ENCODE measurements at regions not wholly inside any gene's neighbourhood (a gene's known extent, or its start where the extent isn't known, plus 50 kb on each side); places are given as distances from the start of the nearest gene placed in this dataset.

DNA sequence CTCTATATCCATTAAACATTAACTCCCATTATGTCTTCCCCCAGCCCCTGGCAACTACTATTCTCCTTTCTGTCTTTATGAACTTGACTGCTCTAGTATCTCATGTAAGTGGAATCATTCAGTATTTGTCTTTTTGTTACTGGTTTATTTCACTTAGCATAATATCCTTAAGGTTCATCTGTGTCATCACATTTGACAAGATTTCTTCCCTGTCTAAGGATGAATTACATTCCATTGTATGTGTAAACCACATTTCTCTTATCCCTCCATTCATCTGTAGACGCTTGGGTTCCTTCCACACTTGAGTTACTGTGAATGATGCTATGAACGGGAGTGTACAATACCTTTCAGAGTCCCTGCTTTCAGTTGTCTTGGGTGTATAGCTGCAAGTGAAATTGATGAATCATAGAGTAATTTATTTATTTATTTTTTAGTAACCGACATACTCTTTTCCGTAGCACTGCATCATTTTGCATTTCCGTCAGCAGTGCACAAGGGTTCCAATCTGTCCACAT, 399.7 kb upstream of the RBFOX1 start:
- no peak for DNase-seq (ENCODE audit: low spot score)

GRCh38 chr16:6929868-6930267, 402.8 kb upstream of the RBFOX1 start:
- DNase-seq (ENCODE audit: low spot score), result no peak

DNA sequence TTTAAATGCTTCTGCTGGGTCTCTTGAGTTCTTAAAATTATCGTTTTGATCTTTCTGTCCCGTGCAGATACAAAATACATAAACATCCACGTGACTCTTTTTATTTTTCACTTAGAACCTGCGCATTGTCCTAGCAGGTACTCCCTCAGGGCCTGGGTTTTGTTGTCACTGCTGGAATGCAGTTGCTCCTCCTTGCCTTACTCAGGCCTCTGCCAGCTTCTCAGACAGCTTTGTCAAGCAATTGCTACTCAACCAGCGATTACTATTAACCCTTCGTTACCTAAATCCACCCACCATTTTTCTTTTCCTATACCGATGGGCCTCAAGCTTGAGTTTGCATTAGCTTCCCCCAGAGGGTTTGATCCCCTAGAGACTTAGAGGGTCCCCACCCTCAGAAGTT, 405.9 kb upstream of the RBFOX1 start:
- peak; percentile 50 for DNase-seq (ENCODE audit: low spot score)

GRCh38 chr16:6926341-6926740, 406.3 kb upstream of the RBFOX1 start:
- DNase-seq (ENCODE audit: low spot score), result peak; percentile 74

DNA sequence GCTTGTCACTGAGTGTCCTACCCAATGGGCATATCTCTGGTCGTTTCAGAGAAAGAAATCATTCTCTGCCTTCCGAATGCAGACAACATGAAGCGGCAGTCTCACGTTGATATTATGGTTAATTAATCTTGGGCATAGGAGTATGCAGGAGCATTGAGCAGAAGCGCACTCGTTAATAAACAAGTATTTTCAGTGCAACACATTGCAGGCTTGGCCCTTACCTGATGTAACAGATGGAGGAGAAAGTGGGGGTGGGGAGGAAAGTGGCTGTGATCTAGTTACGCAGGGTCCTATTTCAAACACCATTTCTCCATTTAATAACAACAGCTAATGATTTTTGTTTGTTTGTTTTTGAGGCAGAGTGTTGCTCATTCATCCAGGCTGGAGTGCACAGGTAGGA, 414.0 kb upstream of the RBFOX1 start:
- no peak for DNase-seq (ENCODE audit: low spot score)

GRCh38 chr16:6916946-6917345, 415.7 kb upstream of the RBFOX1 start:
- no peak for DNase-seq (ENCODE audit: low spot score)

- no peak for DNase-seq (ENCODE audit: low spot score)
These were observed 419.1 kb upstream of the RBFOX1 start for GRCh38 chr16:6913566-6913965.

- no peak for DNase-seq (ENCODE audit: low spot score)
These were observed 422.3 kb upstream of the RBFOX1 start for GRCh38 chr16:6910301-6910700.

DNA sequence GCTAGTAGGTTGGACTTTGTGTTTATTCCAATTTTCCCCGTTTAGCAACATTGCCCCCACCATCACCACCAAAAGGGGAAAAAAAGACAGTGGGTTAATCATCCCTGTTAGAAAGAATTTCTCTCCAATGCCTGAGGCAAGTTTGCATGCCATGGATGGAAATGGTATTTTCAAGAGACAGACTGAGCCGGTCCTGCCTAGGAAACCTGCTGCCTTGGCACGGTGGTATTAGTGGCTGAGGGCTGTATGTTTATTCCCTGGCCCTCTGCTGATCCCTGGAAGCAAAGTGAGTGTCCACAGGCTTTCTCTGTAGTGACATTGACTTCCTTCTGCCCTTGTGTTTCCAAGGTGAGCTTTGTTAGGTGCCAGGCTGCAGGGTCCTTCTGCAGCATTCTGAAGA, 427.0 kb upstream of the RBFOX1 start:
- DNase-seq (ENCODE audit: low spot score), result no peak

DNA sequence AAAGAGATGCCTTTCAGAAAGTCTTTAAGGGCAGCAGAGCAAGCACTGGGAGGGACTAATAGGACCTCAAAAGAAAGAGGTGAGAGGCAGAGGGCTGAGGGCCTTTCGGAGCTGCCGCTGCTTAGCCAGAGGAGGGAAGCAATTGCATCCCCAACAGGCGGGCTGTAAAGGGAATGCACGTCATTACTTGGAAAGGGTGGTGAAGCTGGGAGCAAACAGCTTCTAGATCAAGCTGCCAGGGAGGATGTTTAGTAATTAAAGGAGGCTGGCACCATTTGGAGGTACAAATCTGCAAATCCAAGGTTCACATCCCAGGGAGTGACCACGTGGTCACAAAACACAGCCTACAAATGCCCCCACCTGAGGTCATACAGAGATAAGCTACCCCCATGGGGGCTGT, 429.0 kb upstream of the RBFOX1 start:
- DNase-seq (ENCODE audit: low spot score), result no peak

DNA sequence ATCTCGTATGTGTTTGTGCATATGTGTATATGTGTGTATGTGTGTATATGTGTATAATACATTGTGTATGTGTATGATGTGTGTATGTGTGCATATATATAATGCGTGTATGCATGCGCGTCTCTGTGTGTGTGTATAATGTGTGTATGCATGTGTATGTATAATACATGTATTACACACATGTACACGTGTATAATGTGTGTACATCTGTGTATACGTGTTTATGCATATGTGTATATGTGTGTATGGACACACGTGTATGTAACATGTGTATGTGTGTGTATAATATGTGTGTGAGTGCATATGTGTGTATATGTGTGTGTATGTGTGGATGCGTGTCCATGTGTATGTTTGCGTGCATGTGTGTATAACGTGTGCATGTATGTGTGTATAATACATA, 433.7 kb upstream of the RBFOX1 start:
- no peak for DNase-seq (ENCODE audit: low spot score)

DNA sequence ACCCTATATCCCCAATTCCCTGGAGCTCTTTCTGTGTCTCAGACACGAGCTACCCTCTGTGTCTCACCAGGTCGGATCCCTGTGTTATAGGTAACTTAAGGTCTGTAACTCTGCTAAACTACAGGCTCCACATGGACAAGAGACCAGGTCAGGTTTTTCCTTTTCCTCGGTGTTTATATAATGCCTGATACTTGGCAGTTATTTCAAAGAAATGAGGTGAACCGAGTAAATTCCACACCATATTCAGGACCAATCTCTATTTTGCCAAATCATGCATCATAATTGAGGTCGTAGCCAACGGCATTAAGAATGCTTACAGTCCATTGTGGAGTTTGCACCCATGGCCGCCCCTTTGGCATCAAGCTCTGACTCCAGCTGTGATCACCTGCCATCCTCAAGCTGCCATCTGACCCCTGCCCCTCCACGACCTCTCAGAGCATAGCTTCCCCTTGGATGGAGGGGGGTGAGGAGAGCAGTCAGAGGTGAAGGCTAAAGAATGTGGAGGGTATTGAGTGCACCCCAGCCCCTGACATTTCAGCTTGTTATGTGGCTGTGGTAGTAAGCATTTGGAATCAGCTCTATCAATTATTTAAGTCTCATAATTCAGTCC, 434.7 kb upstream of the RBFOX1 start:
- no peak for DNase-seq (ENCODE audit: low spot score)

GRCh38 chr16:6892966-6893365, 439.7 kb upstream of the RBFOX1 start:
- no peak for DNase-seq (ENCODE audit: low spot score)

- DNase-seq (ENCODE audit: low spot score), result no peak
These were observed 441.1 kb upstream of the RBFOX1 start for GRCh38 chr16:6891496-6891895.

- no peak for DNase-seq (ENCODE audit: low spot score)
These were observed 444.1 kb upstream of the RBFOX1 start for GRCh38 chr16:6888531-6888930.

DNA sequence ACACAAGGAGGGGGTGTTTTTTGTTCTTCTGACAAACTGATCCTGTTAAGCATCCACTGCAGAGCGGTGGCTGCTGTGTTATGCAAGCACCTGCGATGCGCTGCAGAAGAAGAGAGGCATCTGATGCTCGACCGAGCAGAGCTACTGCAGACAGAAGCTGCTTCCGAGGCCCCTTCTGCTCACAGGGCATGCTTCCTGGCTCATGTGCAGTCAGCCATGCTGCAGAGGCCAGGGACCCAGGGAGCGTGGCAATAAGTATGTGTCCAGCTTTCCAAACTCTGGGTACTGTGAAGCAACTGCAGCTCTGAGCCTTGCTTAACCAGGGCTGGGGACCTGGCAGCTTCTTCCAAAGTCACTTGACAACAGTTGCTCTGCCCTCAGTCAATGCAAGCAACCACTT, 448.6 kb upstream of the RBFOX1 start:
- DNase-seq (ENCODE audit: low spot score), result peak; percentile 20

- DNase-seq (ENCODE audit: low spot score), result peak; percentile 16
These were observed 452.4 kb upstream of the RBFOX1 start for GRCh38 chr16:6880263-6880662.

- no peak for DNase-seq (ENCODE audit: low spot score)
These were observed 468.0 kb upstream of the RBFOX1 start for GRCh38 chr16:6864671-6865070.

- DNase-seq (ENCODE audit: low spot score), result no peak
These were observed 468.4 kb upstream of the RBFOX1 start for GRCh38 chr16:6864244-6864643.

- DNase-seq (ENCODE audit: low spot score), result no peak
These were observed 469.5 kb upstream of the RBFOX1 start for GRCh38 chr16:6863135-6863534.

- DNase-seq (ENCODE audit: low spot score), result no peak
These were observed 470.7 kb upstream of the RBFOX1 start for GRCh38 chr16:6861815-6862477.

DNA sequence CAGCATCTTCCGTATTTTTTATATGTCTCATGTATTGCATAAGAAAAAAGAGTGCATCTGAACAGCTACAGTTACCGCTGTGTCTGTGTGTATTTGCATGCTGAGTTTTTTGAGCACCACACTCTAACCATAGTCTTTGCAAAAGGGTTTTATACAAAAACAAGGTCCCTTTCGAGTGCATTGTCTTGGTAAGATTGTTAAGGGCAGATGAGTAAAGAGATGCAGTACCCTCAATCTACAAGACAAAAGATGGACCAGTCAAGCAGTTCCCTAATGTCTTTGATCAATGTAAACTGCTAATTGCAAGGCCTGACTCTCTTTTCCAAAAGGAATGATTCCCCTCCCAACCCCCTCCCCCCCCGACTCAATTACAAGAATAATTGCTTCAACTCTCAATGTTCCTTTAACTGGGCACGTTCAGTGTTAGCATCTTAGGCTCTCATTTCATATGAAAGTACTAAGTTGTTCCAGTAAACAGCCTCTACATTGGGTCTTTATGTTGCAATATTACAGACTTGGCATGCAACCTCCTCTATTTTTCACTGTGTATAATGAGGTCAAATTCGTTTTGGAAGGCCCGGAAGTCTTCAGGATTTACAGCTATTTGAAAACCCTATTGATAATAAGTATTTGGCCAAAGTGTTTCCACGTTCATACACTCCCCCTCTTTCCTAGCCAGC, 471.4 kb upstream of the RBFOX1 start:
- DNase-seq (ENCODE audit: low spot score), result no peak

DNA sequence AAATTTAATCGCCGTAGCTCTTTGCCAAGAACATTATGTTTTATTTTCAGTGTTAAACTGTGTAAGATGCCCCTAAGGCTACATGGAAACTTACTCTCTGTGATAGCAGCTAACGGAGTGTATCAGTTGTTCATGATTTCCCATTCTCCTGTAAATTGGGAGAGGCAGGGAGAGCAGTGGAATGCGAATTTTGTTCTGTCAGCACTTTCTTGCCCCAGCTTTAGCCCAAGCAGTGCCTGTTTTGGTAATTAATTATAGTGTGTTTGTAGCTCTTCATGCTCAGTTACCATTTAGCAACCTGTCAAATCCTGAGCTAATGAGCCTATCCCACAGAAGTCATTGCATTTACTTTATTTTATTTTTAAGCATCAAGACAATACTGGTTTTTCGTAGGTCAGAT, 475.1 kb upstream of the RBFOX1 start:
- no peak for DNase-seq (ENCODE audit: low spot score)
